ENCODE measurements at regions not wholly inside any gene's neighbourhood (a gene's known extent, or its start where the extent isn't known, plus 50 kb on each side); places are given as distances from the start of the nearest gene placed in this dataset.
"Not testable (repeated sequence)": the region's sequence is repeated elsewhere in the genome, so short reads cannot be mapped to it uniquely, and the experiment has no call there.

GRCh38 chr7:138169441-138169851, 93.2 kb downstream of the AKR1D1 start:
- Mint-ChIP-seq H3K27ac (no peak overlapping the region), H3K4me3 (no peak overlapping the region), H3K9me3 (peaks cover 10% of the 10 kb centered on the region), H3K27me3 (peaks cover 36% of the 10 kb centered on the region), H3K36me3 (peaks cover 6% of the 10 kb centered on the region), H3K4me1 (ENCODE audit: low read depth) (peaks cover 2% of the 10 kb centered on the region)
- intact Hi-C loops (cut with micrococcal nuclease) = loop anchor here (10.0 kb wide), 1 partner anchor 295 kb away; the partner anchor contains the start of gene TRIM24
- ChIA-PET POLR2A (no interaction called here), CTCF (interaction anchor here (0.7 to 1.1 kb wide), 2 partner anchors 31 to 569 kb away, joined by 3 read pairs; no protein-coding TSS in a partner anchor)
- no peak for DNase-seq

- H3K27me3 Mint-ChIP-seq = peaks cover 36% of the 10 kb centered on the region
These were observed 94.0 kb downstream of the AKR1D1 start for GRCh38 chr7:138170298-138170697.

GRCh38 chr7:138170959-138171703, 94.9 kb downstream of the AKR1D1 start:
- H3K4me1 Mint-ChIP-seq (ENCODE audit: low read depth) = peaks cover 2% of the 10 kb centered on the region
- ChIA-PET POLR2A (no interaction called here), CTCF (interaction anchor here (1.1 to 1.7 kb wide), 3 partner anchors 9 to 568 kb away, joined by 3 to 9 read pairs (median 7); no protein-coding TSS in a partner anchor)
- no peak overlapping the region for H3K27ac Mint-ChIP-seq
- no peak for DNase-seq
- no peaks in the 10 kb centered on the region for H3K36me3 Mint-ChIP-seq
- H3K4me3 Mint-ChIP-seq = no peak overlapping the region
- H3K27me3 Mint-ChIP-seq = peaks cover 36% of the 10 kb centered on the region
- intact Hi-C loops (cut with micrococcal nuclease) = no loop called here
- no peaks in the 10 kb centered on the region for H3K9me3 Mint-ChIP-seq

More at GRCh38 chr7:138170298-138170697, 94.0 kb downstream of the AKR1D1 start:
- Mint-ChIP-seq H3K27ac (no peak overlapping the region), H3K9me3 (peaks cover 3% of the 10 kb centered on the region), H3K4me3 (no peak overlapping the region), H3K4me1 (ENCODE audit: low read depth) (peaks cover 2% of the 10 kb centered on the region), H3K36me3 (no peaks in the 10 kb centered on the region)
- ChIA-PET CTCF (interaction anchor here (1.5 to 1.7 kb wide), 2 partner anchors 9 to 568 kb away, joined by 7 to 9 read pairs; no protein-coding TSS in a partner anchor), POLR2A (no interaction called here)
- no peak for DNase-seq
- intact Hi-C loops (cut with micrococcal nuclease) = no loop called here

GRCh38 chr7:138173548-138173947, 97.3 kb downstream of the AKR1D1 start:
- peaks cover 25% of the 10 kb centered on the region for H3K27me3 Mint-ChIP-seq
- intact Hi-C loops (cut with micrococcal nuclease) = no loop called here
- no peaks in the 10 kb centered on the region for H3K9me3 Mint-ChIP-seq
- no peaks in the 10 kb centered on the region for H3K36me3 Mint-ChIP-seq
- no peak overlapping the region for H3K27ac Mint-ChIP-seq
- H3K4me1 Mint-ChIP-seq (ENCODE audit: low read depth) = peaks cover 2% of the 10 kb centered on the region
- ChIA-PET POLR2A (no interaction called here), CTCF (no interaction called here)
- no peak overlapping the region for H3K4me3 Mint-ChIP-seq
- DNase-seq = no peak

GRCh38 chr7:138176060-138176459, 99.8 kb downstream of the AKR1D1 start:
- no peak overlapping the region for H3K4me3 Mint-ChIP-seq
- H3K27ac Mint-ChIP-seq = no peak overlapping the region
- H3K4me1 Mint-ChIP-seq (ENCODE audit: low read depth) = no peaks in the 10 kb centered on the region
- H3K36me3 Mint-ChIP-seq = no peaks in the 10 kb centered on the region
- POLR2A ChIA-PET = no interaction called here
- CTCF ChIA-PET = no interaction called here
- H3K9me3 Mint-ChIP-seq = no peaks in the 10 kb centered on the region
- peaks cover 8% of the 10 kb centered on the region for H3K27me3 Mint-ChIP-seq
- DNase-seq = no peak
- intact Hi-C loops (cut with micrococcal nuclease) = no loop called here

GRCh38 chr7:138184191-138184590, 107.9 kb downstream of the AKR1D1 start:
- Mint-ChIP-seq H3K9me3 (peaks cover 11% of the 10 kb centered on the region), H3K4me3 (no peak overlapping the region), H3K27me3 (no peaks in the 10 kb centered on the region), H3K27ac (no peak overlapping the region), H3K36me3 (no peaks in the 10 kb centered on the region), H3K4me1 (ENCODE audit: low read depth) (no peaks in the 10 kb centered on the region)
- intact Hi-C loops (cut with micrococcal nuclease) = no loop called here
- no peak for DNase-seq
- CTCF ChIA-PET = no interaction called here
- POLR2A ChIA-PET = no interaction called here

GRCh38 chr7:138185132-138185908, 109.1 kb downstream of the AKR1D1 start:
- ChIA-PET POLR2A (no interaction called here), CTCF (no interaction called here)
- Mint-ChIP-seq H3K27me3 (no peaks in the 10 kb centered on the region), H3K9me3 (peaks cover 11% of the 10 kb centered on the region), H3K36me3 (no peaks in the 10 kb centered on the region), H3K27ac (no peak overlapping the region), H3K4me1 (ENCODE audit: low read depth) (no peaks in the 10 kb centered on the region), H3K4me3 (no peak overlapping the region)
- DNase-seq = no peak
- intact Hi-C loops (cut with micrococcal nuclease) = no loop called here

- peaks cover 11% of the 10 kb centered on the region for H3K9me3 Mint-ChIP-seq
- H3K4me1 Mint-ChIP-seq (ENCODE audit: low read depth) = no peaks in the 10 kb centered on the region
- no peak overlapping the region for H3K27ac Mint-ChIP-seq
- no peaks in the 10 kb centered on the region for H3K36me3 Mint-ChIP-seq
- H3K27me3 Mint-ChIP-seq = no peaks in the 10 kb centered on the region
- H3K4me3 Mint-ChIP-seq = no peak overlapping the region
- ChIA-PET POLR2A (no interaction called here), CTCF (no interaction called here)
- no peak for DNase-seq
- intact Hi-C loops (cut with micrococcal nuclease) = no loop called here
These were observed 110.7 kb downstream of the AKR1D1 start for GRCh38 chr7:138186951-138187351.

- CTCF ChIA-PET = no interaction called here
- H3K4me1 Mint-ChIP-seq (ENCODE audit: low read depth) = no peaks in the 10 kb centered on the region
- POLR2A ChIA-PET = no interaction called here
- peaks cover 11% of the 10 kb centered on the region for H3K9me3 Mint-ChIP-seq
- H3K36me3 Mint-ChIP-seq = no peaks in the 10 kb centered on the region
- H3K27ac Mint-ChIP-seq = no peak overlapping the region
- H3K4me3 Mint-ChIP-seq = no peak overlapping the region
- no peaks in the 10 kb centered on the region for H3K27me3 Mint-ChIP-seq
- DNase-seq = no peak
- intact Hi-C loops (cut with micrococcal nuclease) = no loop called here
These were observed 112.1 kb downstream of the AKR1D1 start for GRCh38 chr7:138188290-138188858.

GRCh38 chr7:138194567-138194966, 118.3 kb downstream of the AKR1D1 start:
- DNase-seq = no peak
- no peak overlapping the region for H3K27ac Mint-ChIP-seq
- ChIA-PET CTCF (no interaction called here), POLR2A (interaction anchor here (1.1 kb wide), 1 partner anchor 15 kb away, joined by 3 read pairs; no protein-coding TSS in a partner anchor)
- H3K4me1 Mint-ChIP-seq (ENCODE audit: low read depth) = no peaks in the 10 kb centered on the region
- H3K9me3 Mint-ChIP-seq = no peaks in the 10 kb centered on the region
- intact Hi-C loops (cut with micrococcal nuclease) = no loop called here
- no peaks in the 10 kb centered on the region for H3K36me3 Mint-ChIP-seq
- peaks cover 7% of the 10 kb centered on the region for H3K27me3 Mint-ChIP-seq
- no peak overlapping the region for H3K4me3 Mint-ChIP-seq

GRCh38 chr7:138195151-138195571, 118.9 kb downstream of the AKR1D1 start:
- H3K9me3 Mint-ChIP-seq = no peaks in the 10 kb centered on the region
- H3K36me3 Mint-ChIP-seq = no peaks in the 10 kb centered on the region
- POLR2A ChIA-PET = no interaction called here
- no peak overlapping the region for H3K27ac Mint-ChIP-seq
- H3K27me3 Mint-ChIP-seq = peaks cover 8% of the 10 kb centered on the region
- H3K4me1 Mint-ChIP-seq (ENCODE audit: low read depth) = no peaks in the 10 kb centered on the region
- no peak for DNase-seq
- H3K4me3 Mint-ChIP-seq = no peak overlapping the region
- intact Hi-C loops (cut with micrococcal nuclease) = no loop called here
- CTCF ChIA-PET = no interaction called here

- H3K4me3 Mint-ChIP-seq; H3K27ac Mint-ChIP-seq; DNase-seq; H3K9me3 Mint-ChIP-seq; POLR2A ChIA-PET; intact Hi-C loops (cut with micrococcal nuclease); H3K4me1 Mint-ChIP-seq (ENCODE audit: low read depth); CTCF ChIA-PET; H3K36me3 Mint-ChIP-seq; H3K27me3 Mint-ChIP-seq: not testable (repeated sequence)
These were observed 120.3 kb downstream of the AKR1D1 start for GRCh38 chr7:138196503-138196946.
